HG03565 (cell line): ENCODE measurements at regions not wholly inside any gene's neighbourhood (a gene's known extent, or its start where the extent isn't known, plus 50 kb on each side); places are given as distances from the start of the nearest gene placed in this dataset.
"Not testable (repeated sequence)": the region's sequence is repeated elsewhere in the genome, so short reads cannot be mapped to it uniquely, and the experiment has no call there.

Experiments used
- ATAC-seq: cut with Tn5 transposase; IDR thresholded peaks from one replicate; pipeline ENCODE4 v1.9.1; 2021; ENCODE audit warnings: mild to moderate bottlenecking, moderate library complexity; ENCODE audit not compliant: unreplicated experiment

DNA sequence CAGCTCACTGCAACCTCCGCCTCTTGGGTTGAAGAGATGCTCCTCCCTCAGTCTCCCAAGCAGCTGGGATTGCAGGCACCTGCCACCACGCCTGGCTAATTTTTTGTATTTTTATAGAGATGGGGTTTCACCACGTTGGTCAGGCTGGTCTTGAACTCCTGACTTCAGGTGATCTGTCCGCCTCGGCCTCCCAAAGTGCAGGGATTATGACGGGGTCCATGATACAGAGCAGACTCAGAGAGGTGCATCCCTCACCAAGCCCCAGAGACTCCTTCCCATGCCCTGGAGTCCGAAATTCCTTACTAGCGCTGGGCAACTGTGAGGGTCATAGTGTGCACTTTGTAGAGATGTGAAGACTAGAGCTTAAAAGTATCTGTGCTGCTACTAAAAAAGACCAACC, 99.8 kb upstream of the IRX4 start:
- ATAC-seq, result not testable (repeated sequence)

DNA sequence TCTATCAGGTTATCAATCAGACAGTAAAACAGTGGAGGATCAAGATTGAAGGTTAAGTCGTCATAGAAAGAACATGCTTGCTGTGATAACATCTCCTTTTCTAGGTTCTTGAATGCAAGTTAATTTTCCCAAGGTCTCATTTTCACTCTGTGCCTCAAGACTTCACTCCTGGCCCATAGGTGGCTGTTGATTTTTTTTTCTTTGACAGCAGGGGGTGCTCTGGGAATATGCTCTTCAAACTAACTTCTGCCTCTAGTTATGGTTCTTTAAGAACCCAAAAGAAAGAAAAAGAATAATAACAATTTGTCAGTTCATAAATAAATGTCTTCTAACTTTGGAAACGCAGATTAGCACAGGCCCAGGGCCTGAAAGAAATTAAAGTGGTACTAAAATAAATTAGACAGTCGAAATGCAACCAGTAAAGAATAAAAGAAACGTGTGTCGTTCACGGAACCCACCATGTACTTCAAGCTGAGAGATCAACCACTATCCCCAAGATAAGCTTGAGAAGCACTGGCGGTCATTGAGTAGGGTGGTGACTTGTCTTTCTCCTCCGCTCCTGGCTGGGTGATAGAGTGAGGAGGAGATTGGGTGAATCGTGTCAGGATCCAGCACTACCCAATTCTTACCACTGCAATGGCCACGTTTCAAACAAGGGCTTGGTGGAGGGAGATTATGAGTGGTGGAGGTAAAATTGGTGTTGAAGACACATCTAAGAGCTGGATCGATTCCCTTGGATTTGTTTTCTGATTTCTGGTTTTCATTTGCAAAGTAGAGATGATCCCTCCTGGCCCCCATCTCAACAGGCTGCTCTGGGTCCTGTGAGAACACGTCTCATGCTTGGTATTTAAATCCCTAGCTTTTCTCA, 93.4 kb upstream of the IRX4 start:
- ATAC-seq, result no peak

GRCh38 chr5:1975406-1975715, 92.6 kb upstream of the IRX4 start:
- no peak for ATAC-seq

- no peak for ATAC-seq
These were observed 92.0 kb upstream of the IRX4 start for GRCh38 chr5:1974501-1975405.

- no peak for ATAC-seq
These were observed 91.4 kb upstream of the IRX4 start for GRCh38 chr5:1974081-1974480.

DNA sequence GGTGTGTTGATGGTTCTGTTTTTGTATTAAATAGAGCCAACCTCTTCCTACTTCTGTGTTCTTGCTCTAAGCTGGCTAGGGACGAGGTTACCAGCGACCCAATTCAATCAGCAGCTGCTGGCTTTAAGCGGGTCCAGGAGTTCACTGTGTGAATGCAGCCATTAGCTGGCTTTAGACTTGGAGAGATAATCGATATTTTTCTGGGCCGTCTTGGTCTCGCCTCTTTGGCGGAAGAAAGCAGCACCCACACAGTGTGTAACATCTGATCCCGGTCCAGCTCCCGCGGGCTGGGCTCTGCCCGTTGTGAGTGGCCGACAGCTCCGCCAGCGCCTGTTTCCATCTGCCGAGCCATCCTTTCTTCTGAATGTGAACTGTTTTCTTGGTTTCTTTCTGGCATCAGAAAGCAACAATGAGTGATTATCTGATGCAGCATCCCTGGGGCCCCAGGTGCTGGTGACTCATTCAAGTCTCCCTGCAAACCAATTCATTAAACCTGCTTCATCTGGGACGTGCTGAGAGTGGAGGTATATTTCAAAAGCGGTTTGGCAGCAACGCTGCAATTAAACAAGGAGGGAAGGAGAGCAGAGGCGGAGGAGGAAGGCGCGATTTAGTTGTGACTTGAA, 90.8 kb upstream of the IRX4 start:
- no peak for ATAC-seq

- ATAC-seq, result no peak
These were observed 89.2 kb upstream of the IRX4 start for GRCh38 chr5:1971944-1972343.

DNA sequence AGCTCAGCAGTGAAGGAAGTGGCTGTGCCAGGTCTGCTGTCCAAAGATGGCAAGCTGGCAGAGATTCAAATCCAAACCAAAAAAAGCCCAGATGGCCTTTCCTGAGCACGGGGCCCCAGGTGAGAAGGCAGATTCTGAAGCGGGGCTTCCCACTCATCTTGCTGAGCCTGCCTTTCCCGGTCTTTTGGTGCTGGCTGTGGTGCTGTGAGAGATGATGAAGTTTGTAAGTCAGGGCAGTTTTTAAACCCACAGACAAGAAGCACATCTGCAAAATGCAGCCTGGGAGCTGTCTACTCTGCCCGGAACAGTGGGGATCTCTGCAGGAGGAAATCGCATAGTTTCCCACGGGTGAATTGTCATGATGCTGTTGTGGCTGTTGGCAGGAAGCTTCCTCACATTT, 85.0 kb upstream of the IRX4 start:
- no peak for ATAC-seq

DNA sequence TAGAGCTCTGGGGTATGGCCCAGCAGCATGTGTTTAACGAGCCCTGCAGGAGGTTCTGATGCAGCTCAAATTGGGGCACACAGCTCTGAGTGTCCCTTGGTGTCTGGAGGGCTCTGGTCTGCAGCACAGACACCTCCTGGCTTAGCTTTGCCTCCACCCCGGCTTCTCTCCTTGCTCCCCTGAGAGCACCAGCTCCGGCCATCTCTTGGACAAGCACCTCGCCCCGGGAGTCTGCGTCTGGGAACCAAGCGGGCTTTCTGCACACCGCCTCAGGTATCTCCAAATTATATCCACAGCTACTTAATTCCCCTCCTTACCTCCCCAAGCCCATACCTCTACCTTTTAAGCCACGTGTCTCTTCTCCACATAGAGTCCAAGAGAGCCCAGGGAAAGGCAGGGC, 83.7 kb upstream of the IRX4 start:
- no peak for ATAC-seq

- ATAC-seq, result no peak
These were observed 83.2 kb upstream of the IRX4 start for GRCh38 chr5:1965925-1966324.

- ATAC-seq, result no peak
These were observed 81.3 kb upstream of the IRX4 start for GRCh38 chr5:1963941-1964451.

- ATAC-seq, result no peak
These were observed 80.6 kb upstream of the IRX4 start for GRCh38 chr5:1963358-1963757.

GRCh38 chr5:1962619-1963355, 80.1 kb upstream of the IRX4 start:
- ATAC-seq, result no peak

DNA sequence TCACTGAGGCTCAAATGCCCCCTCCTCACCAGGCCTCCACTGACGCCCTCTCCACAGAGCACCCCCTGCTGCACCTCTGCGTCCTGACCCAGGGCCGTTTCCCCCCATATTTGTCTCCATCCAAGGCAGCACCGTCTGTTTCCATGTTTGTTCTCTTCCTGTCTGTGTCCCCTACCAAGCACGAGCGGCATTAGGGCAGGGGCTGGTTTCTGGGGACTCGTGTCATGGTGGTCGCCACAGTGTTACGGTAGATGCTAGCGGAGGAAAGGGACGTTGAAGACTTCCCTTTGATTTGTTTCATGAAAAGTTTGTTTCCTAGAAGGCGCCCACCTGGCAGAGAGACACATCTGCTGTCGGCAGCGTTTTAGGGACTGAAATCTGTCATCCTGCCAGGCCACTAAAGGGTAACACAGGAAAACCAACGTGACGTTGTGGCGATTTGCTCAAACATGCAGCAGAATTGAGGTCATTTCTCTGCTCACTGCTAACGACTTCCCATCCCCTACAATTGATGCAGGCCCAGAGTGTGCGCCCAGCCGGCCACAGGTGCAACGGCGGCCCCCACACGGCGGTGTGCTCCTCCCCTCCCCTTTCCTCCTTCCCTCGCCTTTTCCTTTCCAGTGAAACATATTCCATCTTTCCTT, 79.3 kb upstream of the IRX4 start:
- ATAC-seq, result no peak

DNA sequence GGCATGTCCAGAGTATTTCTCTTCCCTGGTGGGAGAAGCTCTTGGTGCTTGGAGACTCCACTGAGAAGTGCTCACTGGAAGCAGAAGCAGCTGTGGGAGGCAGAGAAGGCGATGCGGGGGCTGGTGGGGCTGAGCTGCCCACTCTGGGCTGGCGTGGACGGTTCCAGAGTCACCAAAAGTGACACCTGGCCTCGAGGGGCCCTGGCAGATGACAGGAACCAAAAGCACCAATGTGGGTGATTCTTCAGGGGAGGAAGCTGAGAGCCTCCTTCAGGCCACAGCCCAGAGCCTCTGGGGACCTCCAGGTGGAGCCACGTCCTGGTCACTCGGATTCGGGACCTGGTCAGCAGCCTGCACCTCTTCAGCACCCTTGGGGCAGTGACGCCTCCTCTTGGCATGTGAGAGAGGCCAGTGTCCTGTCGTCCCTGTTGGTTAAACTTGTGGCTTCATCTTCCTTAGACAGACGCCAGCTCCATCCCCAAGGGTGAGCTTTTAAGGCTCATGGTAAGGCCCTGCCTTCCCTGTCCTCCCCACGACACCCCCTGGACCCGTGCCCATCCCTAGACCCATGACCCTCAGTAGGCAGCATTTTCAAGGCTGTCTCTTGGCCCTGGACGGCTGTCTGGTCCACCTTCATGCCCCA, 78.7 kb upstream of the IRX4 start:
- no peak for ATAC-seq

DNA sequence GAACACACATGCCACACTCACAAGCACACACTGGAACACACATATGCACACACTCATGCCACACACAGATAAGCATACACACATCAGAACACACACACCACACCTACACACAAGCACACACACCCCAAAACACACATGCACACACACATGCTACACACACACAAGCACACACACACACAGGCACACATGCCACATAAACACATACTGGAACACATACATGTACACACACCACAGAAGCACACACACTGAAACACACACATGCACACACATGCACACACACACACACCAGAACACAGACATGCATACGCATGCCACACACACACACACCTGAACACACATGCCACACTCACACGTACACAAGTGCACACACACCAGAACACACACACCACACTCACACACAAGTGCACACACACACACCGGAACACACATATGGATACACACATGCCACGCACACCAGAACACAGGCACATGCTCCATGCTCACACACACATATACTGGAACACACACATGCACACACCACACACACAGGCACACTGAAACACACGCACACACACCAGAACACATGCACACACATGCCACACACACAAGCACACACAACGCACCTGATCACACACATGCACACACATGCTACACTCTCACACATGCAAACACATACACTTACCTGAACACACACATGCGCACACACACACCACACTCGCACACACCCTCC, 78.0 kb upstream of the IRX4 start:
- ATAC-seq, result no peak

- no peak for ATAC-seq
These were observed 77.2 kb upstream of the IRX4 start for GRCh38 chr5:1959725-1960581.

DNA sequence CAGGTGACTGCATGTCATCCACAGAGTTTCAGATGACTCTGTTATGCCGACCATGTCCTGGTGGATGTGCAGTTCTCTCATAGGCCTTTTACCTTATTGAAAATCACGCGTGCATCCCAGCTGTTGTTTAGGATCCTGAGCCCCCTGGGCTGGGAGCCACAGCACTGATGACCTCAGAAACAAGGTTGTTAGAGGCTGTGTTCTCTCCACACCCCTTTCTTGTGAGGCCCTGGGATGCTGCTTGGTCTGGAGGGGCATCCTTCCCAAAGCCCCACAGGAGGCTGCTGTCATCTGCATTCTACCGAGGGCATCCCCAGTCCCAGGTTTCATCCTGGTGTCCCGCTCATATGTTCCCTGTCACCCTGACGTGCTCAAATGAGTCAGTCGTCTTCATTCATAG, 76.5 kb upstream of the IRX4 start:
- ATAC-seq, result no peak
